ENCODE measurements at regions not wholly inside any gene's neighbourhood (a gene's known extent, or its start where the extent isn't known, plus 50 kb on each side); places are given as distances from the start of the nearest gene placed in this dataset.
"Not testable (repeated sequence)": the region's sequence is repeated elsewhere in the genome, so short reads cannot be mapped to it uniquely, and the experiment has no call there.

GRCh38 chr12:116361414-116362223 is 84.1 kb upstream of the MED13L start:
- DNase-seq: no peak

DNA sequence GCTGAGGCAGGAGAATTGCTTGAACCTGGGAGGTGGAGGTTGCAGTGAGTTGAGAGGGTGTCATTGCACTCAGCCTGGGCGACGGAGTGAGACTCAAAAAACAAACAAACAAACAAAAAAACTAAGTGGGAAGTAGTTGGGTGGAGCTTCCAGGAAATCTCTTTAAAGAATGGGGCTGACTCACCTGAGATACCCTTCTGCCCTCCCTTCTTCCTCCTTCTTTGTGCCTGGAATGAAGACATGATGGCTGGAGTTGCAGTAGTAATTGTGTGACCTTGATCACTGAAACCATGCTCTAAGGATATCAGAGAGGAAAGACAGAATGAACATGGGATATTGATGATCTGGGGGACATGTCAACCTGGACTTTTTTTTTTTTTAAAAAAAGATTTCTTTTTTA is 87.6 kb upstream of the MED13L start:
- DNase-seq: no peak

DNA sequence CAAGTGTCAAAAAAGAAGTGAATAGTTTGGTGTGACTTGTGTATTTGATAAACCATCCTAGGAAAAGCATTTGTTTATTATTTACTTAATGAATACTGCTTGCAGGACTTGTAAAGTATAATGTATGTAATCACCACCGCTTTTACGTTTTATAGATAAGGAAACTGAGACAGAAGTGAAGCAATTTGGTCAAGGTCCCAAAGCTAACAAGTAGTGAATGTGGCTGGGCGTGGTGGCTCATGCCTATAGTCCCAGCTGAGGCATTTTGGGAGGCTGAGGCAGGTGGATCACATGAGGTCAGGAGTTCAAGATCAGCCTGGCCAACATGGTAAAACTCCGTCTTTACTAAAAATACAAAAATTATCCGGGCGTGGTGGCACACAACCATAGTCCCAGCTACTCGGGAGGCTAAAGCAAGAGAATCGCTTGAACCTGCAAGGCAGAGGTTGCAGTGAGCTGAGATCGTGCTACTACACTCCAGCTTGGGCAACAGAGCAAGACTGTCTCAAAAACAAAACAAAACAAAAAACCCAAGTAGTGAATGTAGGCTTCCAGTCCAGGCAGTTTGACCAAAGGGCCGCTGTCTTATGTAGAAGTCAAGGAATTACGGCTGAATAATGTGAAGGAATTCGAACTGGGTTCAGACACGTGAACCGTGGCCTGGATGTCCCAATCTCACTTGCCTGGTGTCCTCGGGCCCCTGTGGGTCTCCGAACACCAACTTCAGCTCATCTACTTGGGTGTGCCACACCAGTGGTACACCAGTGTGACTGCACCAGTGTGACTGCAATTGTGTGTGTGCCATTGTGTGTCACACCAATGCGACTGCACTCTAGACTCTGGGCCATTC is 88.3 kb upstream of the MED13L start:
- DNase-seq: no peak

- no peak for DNase-seq
These were observed 88.9 kb upstream of the MED13L start for GRCh38 chr12:116366456-116366776.

DNA sequence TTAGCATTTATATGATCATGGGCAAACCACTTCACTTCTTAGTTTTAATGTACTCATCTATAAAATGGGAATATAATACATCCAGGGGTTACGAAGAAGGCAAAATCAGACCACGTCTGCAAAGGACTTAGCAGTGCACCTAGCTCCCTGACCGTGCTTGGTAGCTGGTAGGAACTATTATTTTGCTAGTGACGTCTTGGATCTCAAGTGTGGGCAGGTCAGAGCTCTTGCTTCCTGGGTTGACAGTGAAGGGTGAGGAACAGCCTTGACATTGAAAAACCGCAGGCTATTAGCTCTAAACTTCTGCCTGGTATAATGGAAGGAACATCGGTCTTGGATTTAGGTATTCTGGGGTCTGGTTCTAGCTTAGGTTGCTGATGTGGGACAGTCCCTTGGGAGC is 89.3 kb upstream of the MED13L start:
- no peak for DNase-seq

GRCh38 chr12:116368196-116369194 is 91.0 kb upstream of the MED13L start:
- DNase-seq: no peak

DNA sequence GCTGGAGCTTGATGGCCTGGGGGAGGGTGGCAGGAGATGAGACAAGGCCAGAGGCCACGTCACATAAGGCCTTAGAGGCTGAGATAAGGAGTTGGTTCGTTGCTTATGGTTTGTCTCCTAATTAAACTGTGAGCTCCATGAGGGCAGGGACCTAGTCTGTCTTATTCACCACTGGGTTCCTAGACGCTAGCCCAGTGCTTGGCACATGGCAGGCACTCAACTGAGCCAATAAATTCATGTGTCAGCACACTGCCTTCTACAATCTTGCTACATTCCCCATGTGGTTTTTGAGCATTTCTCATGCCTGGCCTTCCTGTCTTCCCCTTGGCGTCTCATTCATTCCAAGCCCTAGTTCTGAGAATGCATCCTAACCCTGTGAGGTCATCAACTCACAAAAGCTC is 92.5 kb upstream of the MED13L start:
- no peak for DNase-seq

DNA sequence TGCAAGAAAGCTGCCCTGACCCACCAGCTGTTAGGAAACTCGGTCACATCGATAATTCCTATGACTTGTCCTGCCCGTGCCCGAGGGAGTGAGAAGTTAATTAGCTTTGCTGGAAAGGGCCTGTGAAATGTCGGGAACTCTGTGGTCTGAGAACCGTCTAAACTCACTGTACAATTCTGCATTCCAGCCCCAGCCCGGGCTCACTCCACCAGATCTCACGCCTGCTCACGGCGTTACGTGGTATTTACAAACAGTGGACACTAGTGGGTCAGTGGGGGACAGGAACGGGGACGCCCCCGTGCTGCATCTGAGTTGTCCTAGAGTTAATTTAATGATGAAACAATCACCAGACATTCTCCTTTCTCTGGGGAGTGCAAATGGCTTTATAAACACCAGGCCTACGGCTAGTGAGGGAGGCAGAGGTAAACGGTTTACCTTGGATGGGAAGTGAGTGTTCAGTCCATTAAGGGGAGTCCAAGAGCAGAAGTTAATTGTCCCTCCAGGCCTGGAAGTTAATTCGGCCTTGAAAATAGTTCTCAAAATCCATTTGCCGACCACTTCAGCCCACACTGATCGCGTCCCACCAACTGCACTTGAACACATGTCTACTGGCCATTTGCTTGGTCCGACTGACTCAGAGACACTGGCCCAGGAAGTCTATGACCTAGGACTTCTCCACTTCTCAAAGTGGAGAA is 93.5 kb upstream of the MED13L start:
- no peak for DNase-seq

- no peak for DNase-seq
These were observed 95.3 kb upstream of the MED13L start for GRCh38 chr12:116372815-116373214.

GRCh38 chr12:116373572-116374206 is 96.2 kb upstream of the MED13L start:
- DNase-seq: no peak

DNA sequence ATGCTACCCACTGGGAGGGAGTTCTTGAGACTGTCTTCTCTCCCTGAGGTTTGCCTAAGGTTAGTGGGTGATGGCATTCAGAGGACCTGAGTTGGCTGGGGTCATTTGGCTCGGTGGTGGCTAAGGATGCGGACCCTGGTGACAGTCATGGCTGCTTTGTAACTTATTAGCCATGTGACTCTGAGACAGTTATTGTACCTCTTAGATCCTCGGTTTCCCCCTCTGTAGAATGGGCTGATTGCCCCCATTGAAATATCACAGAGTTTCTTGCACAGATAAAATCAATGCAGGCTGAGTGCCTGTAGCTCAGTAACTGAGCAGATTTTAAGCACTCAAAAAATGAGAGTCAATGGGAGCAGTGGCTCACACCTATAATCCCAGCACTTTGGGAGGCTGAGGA is 96.7 kb upstream of the MED13L start:
- no peak for DNase-seq

- DNase-seq: no peak
These were observed 97.9 kb upstream of the MED13L start for GRCh38 chr12:116375278-116375842.

GRCh38 chr12:116376354-116377193 is 99.1 kb upstream of the MED13L start:
- no peak for DNase-seq

GRCh38 chr12:116377194-116377571 is 99.7 kb upstream of the MED13L start:
- not testable (repeated sequence) for DNase-seq

GRCh38 chr12:116378002-116378401 is 100.5 kb upstream of the MED13L start:
- no peak for DNase-seq

GRCh38 chr12:116380108-116380507 is 102.6 kb upstream of the MED13L start:
- DNase-seq: no peak

DNA sequence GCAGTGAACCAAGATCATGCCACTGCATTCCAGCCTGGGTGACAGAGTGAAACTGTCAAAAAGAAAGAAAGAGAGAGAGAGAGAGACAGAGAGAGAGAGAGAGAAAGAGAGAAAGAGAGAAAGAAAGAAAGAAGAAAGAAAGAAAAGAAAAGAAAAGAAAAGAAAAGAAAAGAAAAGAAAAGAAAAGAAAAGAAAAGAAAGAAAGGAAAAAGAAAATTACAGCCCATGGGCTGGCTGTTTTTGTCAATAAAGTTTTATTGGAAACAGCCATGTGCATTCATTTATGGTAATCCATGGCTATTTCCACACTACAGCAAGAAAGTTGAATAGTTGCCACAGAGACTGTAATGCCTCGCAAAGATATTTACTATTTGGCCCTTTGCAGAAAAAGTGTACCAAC is 103.2 kb upstream of the MED13L start:
- not testable (repeated sequence) for DNase-seq

GRCh38 chr12:116381240-116381743 is 103.8 kb upstream of the MED13L start:
- no peak for DNase-seq

GRCh38 chr12:116381744-116382685 is 104.5 kb upstream of the MED13L start:
- no peak for DNase-seq
